ENCODE measurements at regions not wholly inside any gene's neighbourhood (a gene's known extent, or its start where the extent isn't known, plus 50 kb on each side); places are given as distances from the start of the nearest gene placed in this dataset.

GRCh38 chr2:161556440-161556839 lies 67.8 kb upstream of the SLC4A10 start:
- H3K4me1 ChIP-seq = no peaks in the 10 kb centered on the region
- ATAC-seq (ENCODE audit: low FRiP score in 2 of 2) (no peak), DNase-seq (no peak)
- WGBS, 2 donors = 46 to 65% methylated on average over 2 of the region's 2 CpGs
- no peak overlapping the region for H3K4me3 ChIP-seq
- H3K36me3 ChIP-seq = no peaks in the 10 kb centered on the region
- no peaks in the 10 kb centered on the region for H3K27me3 ChIP-seq
- TF ChIP-seq POLR2AphosphoS5 (IDR thresholded peaks at IDR 0.05) = no peak
- no peak for TF ChIP-seq CTCF (IDR thresholded peaks at IDR 0.05)
- TF ChIP-seq POLR2A (IDR thresholded peaks at IDR 0.05) = no peak
- TF ChIP-seq EP300 (IDR thresholded peaks at IDR 0.05) = no peak
- no peaks in the 10 kb centered on the region for H3K9me3 ChIP-seq
- H3K27ac ChIP-seq = no peak overlapping the region

- no peaks in the 10 kb centered on the region for H3K36me3 ChIP-seq
- TF ChIP-seq CTCF (IDR thresholded peaks at IDR 0.05) (no peak), POLR2A (IDR thresholded peaks at IDR 0.05) (no peak), POLR2AphosphoS5 (IDR thresholded peaks at IDR 0.05) (no peak), EP300 (IDR thresholded peaks at IDR 0.05) (no peak)
- no peak for DNase-seq
- no peaks in the 10 kb centered on the region for H3K4me1 ChIP-seq
- no peaks in the 10 kb centered on the region for H3K9me3 ChIP-seq
- no peak overlapping the region for H3K27ac ChIP-seq
- no peaks in the 10 kb centered on the region for H3K27me3 ChIP-seq
- WGBS, 2 donors = 57 to 59% methylated on average over 1 of the region's 1 CpG
- ATAC-seq (ENCODE audit: low FRiP score in 2 of 2) = no peak
- no peak overlapping the region for H3K4me3 ChIP-seq
These were observed 66.7 kb upstream of the SLC4A10 start for GRCh38 chr2:161557538-161557937.

- Histone ChIP-seq H3K27me3 (no peaks in the 10 kb centered on the region), H3K9me3 (peaks cover 0 to 15% (median 3%) of the 10 kb centered on the region in 4 donors), H3K4me3 (no peak overlapping the region), H3K36me3 (no peaks in the 10 kb centered on the region), H3K4me1 (no peaks in the 10 kb centered on the region), H3K27ac (no peak overlapping the region)
- 96 to 97% methylated on average over 1 of the region's 1 CpG for WGBS, 2 donors
- ATAC-seq (ENCODE audit: low FRiP score in 2 of 2) = no peak
- DNase-seq = no peak
- TF ChIP-seq POLR2AphosphoS5 (IDR thresholded peaks at IDR 0.05) (no peak), CTCF (IDR thresholded peaks at IDR 0.05) (no peak), EP300 (IDR thresholded peaks at IDR 0.05) (no peak), POLR2A (IDR thresholded peaks at IDR 0.05) (no peak)
These were observed 59.3 kb upstream of the SLC4A10 start for GRCh38 chr2:161564906-161565305.

GRCh38 chr2:161569401-161569800 lies 54.8 kb upstream of the SLC4A10 start:
- H3K4me1 ChIP-seq = no peaks in the 10 kb centered on the region
- H3K27ac ChIP-seq = no peak overlapping the region
- TF ChIP-seq EP300 (IDR thresholded peaks at IDR 0.05) (no peak), CTCF (IDR thresholded peaks at IDR 0.05) (no peak), POLR2A (IDR thresholded peaks at IDR 0.05) (no peak), POLR2AphosphoS5 (IDR thresholded peaks at IDR 0.05) (no peak)
- no peak overlapping the region for H3K4me3 ChIP-seq
- H3K27me3 ChIP-seq = no peaks in the 10 kb centered on the region
- no peaks in the 10 kb centered on the region for H3K36me3 ChIP-seq
- no peak for ATAC-seq (ENCODE audit: low FRiP score in 2 of 2)
- peaks cover 0 to 7% (median 3%) of the 10 kb centered on the region in 4 donors for H3K9me3 ChIP-seq
- DNase-seq = no peak

GRCh38 chr2:161570424-161571050 lies 53.7 kb upstream of the SLC4A10 start:
- Histone ChIP-seq H3K27ac (no peak overlapping the region), H3K9me3 (no peaks in the 10 kb centered on the region), H3K27me3 (no peaks in the 10 kb centered on the region), H3K4me3 (no peak overlapping the region), H3K36me3 (no peaks in the 10 kb centered on the region), H3K4me1 (no peaks in the 10 kb centered on the region)
- 76 to 82% methylated on average over 5 to 6 of the region's 6 CpGs for WGBS, 2 donors
- DNase-seq (no peak), ATAC-seq (ENCODE audit: low FRiP score in 2 of 2) (no peak)
- TF ChIP-seq CTCF (IDR thresholded peaks at IDR 0.05) (no peak), POLR2AphosphoS5 (IDR thresholded peaks at IDR 0.05) (no peak), EP300 (IDR thresholded peaks at IDR 0.05) (no peak), POLR2A (IDR thresholded peaks at IDR 0.05) (no peak)
